OCI-LY3 (cell line): ENCODE measurements at regions not wholly inside any gene's neighbourhood (a gene's known extent, or its start where the extent isn't known, plus 50 kb on each side); places are given as distances from the start of the nearest gene placed in this dataset.

Experiments used
- CTCF ChIP-seq: fragments of 200-600, 300-600 bp; sonication (generic); IDR thresholded peaks from 2 replicates; pipeline ENCODE4 v1.5.1; 2014; ENCODE audit warnings: antibody characterized with exemption, low read length, low read depth
- EZH2phosphoT487 ChIP-seq: fragments of 200-600 bp; shearing (Covaris generic); IDR thresholded peaks from 2 replicates; pipeline ENCODE4 v1.6.1; 2018; ENCODE audit warnings: antibody characterized with exemption, mixed run types, low read depth

- no peak for TF ChIP-seq CTCF
- TF ChIP-seq EZH2phosphoT487: no peak
Measured at GRCh38 chr10:55782181-55782580, 578.9 kb downstream of the ZWINT start.
